ENCODE measurements at regions not wholly inside any gene's neighbourhood (a gene's known extent, or its start where the extent isn't known, plus 50 kb on each side); places are given as distances from the start of the nearest gene placed in this dataset.

DNA sequence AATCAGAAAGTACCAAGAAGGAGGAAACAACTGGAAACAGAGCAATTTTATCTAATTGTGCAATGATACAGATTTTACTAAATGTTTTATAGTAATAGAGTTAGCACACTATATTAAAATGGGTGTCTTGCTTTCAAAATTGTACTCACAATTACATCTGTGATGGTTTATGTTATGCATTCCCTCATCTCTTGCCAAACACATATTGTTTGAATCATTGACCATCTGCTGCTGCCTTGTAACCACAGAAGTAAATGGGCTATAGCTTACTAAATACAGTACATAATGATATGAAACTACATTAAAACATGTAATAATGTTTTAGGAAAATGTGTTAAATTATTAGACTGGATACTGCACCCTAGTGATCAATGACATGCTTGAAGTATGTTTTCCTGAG lies 158.1 kb downstream of the SLC25A46 start:
- no peak for DNase-seq
- no peak overlapping the region for H3K4me3 ChIP-seq (ENCODE audit: low read length)
- H3K27ac ChIP-seq (ENCODE audit: low read depth, low read length) = no peak overlapping the region
- Mint-ChIP-seq H3K27me3 (ENCODE audit: insufficient read depth) (no peaks in the 10 kb centered on the region), H3K27ac (no peak overlapping the region), H3K4me1 (peaks cover 14% of the 10 kb centered on the region), H3K36me3 (ENCODE audit: low read depth) (no peaks in the 10 kb centered on the region), H3K4me3 (no peak overlapping the region), H3K9me3 (peaks cover 9% of the 10 kb centered on the region)
- H3K9ac ChIP-seq (ENCODE audit: extremely low read depth, low read length, poor library complexity, severe bottlenecking) = no peak overlapping the region
- no peaks in the 10 kb centered on the region for H3K4me1 ChIP-seq (ENCODE audit: control insufficient read depth, insufficient read depth, low read length)
- H3K9me3 ChIP-seq (ENCODE audit: control insufficient read depth, low read length) = no peaks in the 10 kb centered on the region
- no peaks in the 10 kb centered on the region for H3K36me3 ChIP-seq (ENCODE audit: control insufficient read depth, insufficient read depth, low read length)
- no peaks in the 10 kb centered on the region for H3K27me3 ChIP-seq (ENCODE audit: control insufficient read depth, insufficient read depth, low read length, poor library complexity, severe bottlenecking)
- TF ChIP-seq, protein P1, sequence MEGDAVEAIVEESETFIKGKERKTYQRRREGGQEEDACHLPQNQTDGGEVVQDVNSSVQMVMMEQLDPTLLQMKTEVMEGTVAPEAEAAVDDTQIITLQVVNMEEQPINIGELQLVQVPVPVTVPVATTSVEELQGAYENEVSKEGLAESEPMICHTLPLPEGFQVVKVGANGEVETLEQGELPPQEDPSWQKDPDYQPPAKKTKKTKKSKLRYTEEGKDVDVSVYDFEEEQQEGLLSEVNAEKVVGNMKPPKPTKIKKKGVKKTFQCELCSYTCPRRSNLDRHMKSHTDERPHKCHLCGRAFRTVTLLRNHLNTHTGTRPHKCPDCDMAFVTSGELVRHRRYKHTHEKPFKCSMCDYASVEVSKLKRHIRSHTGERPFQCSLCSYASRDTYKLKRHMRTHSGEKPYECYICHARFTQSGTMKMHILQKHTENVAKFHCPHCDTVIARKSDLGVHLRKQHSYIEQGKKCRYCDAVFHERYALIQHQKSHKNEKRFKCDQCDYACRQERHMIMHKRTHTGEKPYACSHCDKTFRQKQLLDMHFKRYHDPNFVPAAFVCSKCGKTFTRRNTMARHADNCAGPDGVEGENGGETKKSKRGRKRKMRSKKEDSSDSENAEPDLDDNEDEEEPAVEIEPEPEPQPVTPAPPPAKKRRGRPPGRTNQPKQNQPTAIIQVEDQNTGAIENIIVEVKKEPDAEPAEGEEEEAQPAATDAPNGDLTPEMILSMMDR (conservative IDR thresholded peaks at IDR 0.05) = no peak

DNA sequence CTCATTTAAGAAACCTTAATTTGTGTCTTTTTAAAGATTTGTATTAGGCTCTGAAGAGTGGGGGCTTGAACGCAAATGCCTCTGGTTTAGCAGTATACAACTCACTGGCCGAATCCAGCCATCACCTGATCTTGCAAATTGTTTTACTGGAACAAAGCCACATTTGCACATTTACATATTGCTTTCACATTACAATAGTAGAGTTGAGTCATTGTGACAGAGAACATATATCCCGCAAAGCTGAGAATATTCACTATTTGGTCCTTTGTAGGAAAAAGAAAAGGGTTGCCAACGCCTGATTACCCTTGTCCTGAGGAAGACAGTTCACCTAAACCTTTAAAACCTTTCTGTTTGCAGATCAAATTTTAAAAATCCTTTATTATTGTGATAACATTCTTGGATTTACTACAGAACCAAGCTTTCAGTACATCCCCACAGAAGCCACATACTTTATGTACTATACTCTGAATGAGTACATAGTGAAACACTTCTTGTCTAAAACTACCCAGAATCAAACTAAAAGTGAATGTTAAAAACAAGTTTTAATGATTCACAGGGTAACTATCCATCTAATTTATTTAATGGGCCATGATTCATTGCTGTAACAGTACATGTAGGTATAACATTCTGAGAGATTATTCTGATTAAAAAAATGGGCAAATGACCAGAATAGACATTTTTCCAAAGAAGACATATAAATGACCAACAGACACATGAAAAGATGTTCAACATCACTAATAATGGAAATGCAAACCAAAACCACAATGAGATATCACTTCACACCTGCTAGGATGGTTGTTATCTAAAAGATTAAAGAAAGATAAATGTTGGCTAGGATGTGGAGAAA lies 161.0 kb downstream of the SLC25A46 start:
- no peak overlapping the region for H3K4me3 Mint-ChIP-seq
- H3K27me3 Mint-ChIP-seq (ENCODE audit: insufficient read depth) = no peaks in the 10 kb centered on the region
- H3K4me3 ChIP-seq (ENCODE audit: low read length) = no peak overlapping the region
- H3K4me1 ChIP-seq (ENCODE audit: control insufficient read depth, insufficient read depth, low read length) = no peaks in the 10 kb centered on the region
- H3K4me1 Mint-ChIP-seq = peaks cover 14% of the 10 kb centered on the region
- no peaks in the 10 kb centered on the region for H3K36me3 ChIP-seq (ENCODE audit: control insufficient read depth, insufficient read depth, low read length)
- no peaks in the 10 kb centered on the region for H3K36me3 Mint-ChIP-seq (ENCODE audit: low read depth)
- H3K9me3 Mint-ChIP-seq = no peaks in the 10 kb centered on the region
- 58 to 70% methylated on average over 2 to 4 of the region's 4 CpGs for WGBS, 2 experiments (ENCODE audit: insufficient coverage in 1 of 2, insufficient read length in 1 of 2)
- H3K27me3 ChIP-seq (ENCODE audit: control insufficient read depth, insufficient read depth, low read length, poor library complexity, severe bottlenecking) = no peaks in the 10 kb centered on the region
- H3K27ac Mint-ChIP-seq = peak overlapping the region; percentile 70
- H3K27ac ChIP-seq (ENCODE audit: low read depth, low read length) = no peak overlapping the region
- DNase-seq = no peak
- TF ChIP-seq, protein P1 (conservative IDR thresholded peaks at IDR 0.05) = no peak
- no peak overlapping the region for H3K9ac ChIP-seq (ENCODE audit: extremely low read depth, low read length, poor library complexity, severe bottlenecking)
- no peaks in the 10 kb centered on the region for H3K9me3 ChIP-seq (ENCODE audit: control insufficient read depth, low read length)

DNA sequence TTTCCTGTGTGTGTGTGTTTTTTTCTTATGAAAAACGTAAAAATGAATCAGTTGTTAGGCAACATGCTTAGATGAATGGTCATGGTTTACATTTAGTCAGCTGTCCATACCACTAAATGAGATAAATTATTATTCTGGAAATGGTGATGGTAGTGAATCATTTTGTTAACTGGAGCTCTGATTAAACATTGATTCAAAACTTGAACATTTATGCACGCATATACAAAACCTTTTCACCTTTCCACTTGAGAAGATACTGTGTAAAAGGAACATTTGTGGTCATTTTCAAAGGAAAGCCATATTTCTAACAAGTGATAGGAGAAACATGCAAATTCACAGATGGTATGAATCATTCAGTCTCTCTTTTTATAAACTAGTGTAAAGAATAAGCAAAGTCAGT lies 162.0 kb downstream of the SLC25A46 start:
- peak overlapping the region; percentile 55 for H3K27ac Mint-ChIP-seq
- no peak overlapping the region for H3K9ac ChIP-seq (ENCODE audit: extremely low read depth, low read length, poor library complexity, severe bottlenecking)
- H3K36me3 Mint-ChIP-seq (ENCODE audit: low read depth) = no peaks in the 10 kb centered on the region

More for the DNA sequence above, 162.0 kb downstream of the SLC25A46 start:
- H3K4me1 Mint-ChIP-seq = peaks cover 14% of the 10 kb centered on the region
- no peaks in the 10 kb centered on the region for H3K27me3 Mint-ChIP-seq (ENCODE audit: insufficient read depth)
- H3K36me3 ChIP-seq (ENCODE audit: control insufficient read depth, insufficient read depth, low read length) = no peaks in the 10 kb centered on the region
- H3K27me3 ChIP-seq (ENCODE audit: control insufficient read depth, insufficient read depth, low read length, poor library complexity, severe bottlenecking) = no peaks in the 10 kb centered on the region
- H3K9me3 ChIP-seq (ENCODE audit: control insufficient read depth, low read length) = no peaks in the 10 kb centered on the region
- 81% methylated on average over 2 of the region's 2 CpGs; no CpG with 5 or more reads in 1 of the 2 experiments for WGBS, 2 experiments (ENCODE audit: insufficient coverage in 1 of 2, insufficient read length in 1 of 2)
- H3K4me3 ChIP-seq (ENCODE audit: low read length) = no peak overlapping the region
- no peak overlapping the region for H3K27ac ChIP-seq (ENCODE audit: low read depth, low read length)
- no peaks in the 10 kb centered on the region for H3K9me3 Mint-ChIP-seq
- no peak for DNase-seq
- no peak overlapping the region for H3K4me3 Mint-ChIP-seq
- TF ChIP-seq, protein P1 (conservative IDR thresholded peaks at IDR 0.05) = no peak
- no peaks in the 10 kb centered on the region for H3K4me1 ChIP-seq (ENCODE audit: control insufficient read depth, insufficient read depth, low read length)

Measured in endodermal cell (in vitro differentiated cells).